ENCODE measurements at regions not wholly inside any gene's neighbourhood (a gene's known extent, or its start where the extent isn't known, plus 50 kb on each side); places are given as distances from the start of the nearest gene placed in this dataset.

- Histone ChIP-seq H3K4me2 (ENCODE audit: low read length) (no peak overlapping the region), H3K36me3 (replicated peaks; ENCODE audit: low read depth, low read length) (no peaks in the 10 kb centered on the region), H3K4me3 (ENCODE audit: low read length) (no peak overlapping the region), H3K27me3 (ENCODE audit: low read depth, low read length) (no peaks in the 10 kb centered on the region), H3K79me2 (ENCODE audit: low read length) (no peaks in the 10 kb centered on the region), H3K27ac (ENCODE audit: low read length) (no peak overlapping the region), H4K20me1 (ENCODE audit: insufficient read depth, low read length) (no peaks in the 10 kb centered on the region), H3K9ac (ENCODE audit: low read length) (no peak overlapping the region), H2AFZ (ENCODE audit: low read depth, low read length) (no peak overlapping the region), H3K9me3 (ENCODE audit: insufficient read depth, low read length) (no peaks in the 10 kb centered on the region), H3K4me1 (ENCODE audit: low read length) (no peaks in the 10 kb centered on the region)
- TF ChIP-seq EZH2phosphoT487 (IDR thresholded peaks at IDR 0.05; ENCODE audit: low read depth) = no peak
- TF ChIP-seq, protein P1, sequence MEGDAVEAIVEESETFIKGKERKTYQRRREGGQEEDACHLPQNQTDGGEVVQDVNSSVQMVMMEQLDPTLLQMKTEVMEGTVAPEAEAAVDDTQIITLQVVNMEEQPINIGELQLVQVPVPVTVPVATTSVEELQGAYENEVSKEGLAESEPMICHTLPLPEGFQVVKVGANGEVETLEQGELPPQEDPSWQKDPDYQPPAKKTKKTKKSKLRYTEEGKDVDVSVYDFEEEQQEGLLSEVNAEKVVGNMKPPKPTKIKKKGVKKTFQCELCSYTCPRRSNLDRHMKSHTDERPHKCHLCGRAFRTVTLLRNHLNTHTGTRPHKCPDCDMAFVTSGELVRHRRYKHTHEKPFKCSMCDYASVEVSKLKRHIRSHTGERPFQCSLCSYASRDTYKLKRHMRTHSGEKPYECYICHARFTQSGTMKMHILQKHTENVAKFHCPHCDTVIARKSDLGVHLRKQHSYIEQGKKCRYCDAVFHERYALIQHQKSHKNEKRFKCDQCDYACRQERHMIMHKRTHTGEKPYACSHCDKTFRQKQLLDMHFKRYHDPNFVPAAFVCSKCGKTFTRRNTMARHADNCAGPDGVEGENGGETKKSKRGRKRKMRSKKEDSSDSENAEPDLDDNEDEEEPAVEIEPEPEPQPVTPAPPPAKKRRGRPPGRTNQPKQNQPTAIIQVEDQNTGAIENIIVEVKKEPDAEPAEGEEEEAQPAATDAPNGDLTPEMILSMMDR (IDR thresholded peaks at IDR 0.05; ENCODE audit: low read depth, low read length) = no peak
Observed at GRCh38 chr7:24477398-24478136, 95.7 kb upstream of the PALS2 start.

- Histone ChIP-seq H3K9ac (ENCODE audit: low read length) (no peak overlapping the region), H3K4me1 (ENCODE audit: low read length) (no peaks in the 10 kb centered on the region), H3K27ac (ENCODE audit: low read length) (no peak overlapping the region), H3K4me2 (ENCODE audit: low read length) (no peak overlapping the region), H3K9me3 (ENCODE audit: insufficient read depth, low read length) (no peaks in the 10 kb centered on the region), H3K4me3 (ENCODE audit: low read length) (no peak overlapping the region), H3K79me2 (ENCODE audit: low read length) (no peaks in the 10 kb centered on the region), H2AFZ (ENCODE audit: low read depth, low read length) (no peak overlapping the region), H3K27me3 (ENCODE audit: low read depth, low read length) (no peaks in the 10 kb centered on the region), H4K20me1 (ENCODE audit: insufficient read depth, low read length) (no peaks in the 10 kb centered on the region), H3K36me3 (replicated peaks; ENCODE audit: low read depth, low read length) (no peaks in the 10 kb centered on the region)
- TF ChIP-seq, protein P1 (IDR thresholded peaks at IDR 0.05; ENCODE audit: low read depth, low read length) = no peak
- no peak for TF ChIP-seq EZH2phosphoT487 (IDR thresholded peaks at IDR 0.05; ENCODE audit: low read depth)
Observed at GRCh38 chr7:24478137-24478655, 95.1 kb upstream of the PALS2 start.

- Histone ChIP-seq H3K27me3 (ENCODE audit: low read depth, low read length) (no peaks in the 10 kb centered on the region), H3K27ac (ENCODE audit: low read length) (no peak overlapping the region), H3K4me1 (ENCODE audit: low read length) (no peaks in the 10 kb centered on the region), H3K9me3 (ENCODE audit: insufficient read depth, low read length) (no peaks in the 10 kb centered on the region), H3K79me2 (ENCODE audit: low read length) (no peaks in the 10 kb centered on the region), H3K36me3 (replicated peaks; ENCODE audit: low read depth, low read length) (no peaks in the 10 kb centered on the region), H3K4me2 (ENCODE audit: low read length) (no peak overlapping the region), H4K20me1 (ENCODE audit: insufficient read depth, low read length) (no peaks in the 10 kb centered on the region), H3K4me3 (ENCODE audit: low read length) (no peak overlapping the region), H2AFZ (ENCODE audit: low read depth, low read length) (no peak overlapping the region), H3K9ac (ENCODE audit: low read length) (no peak overlapping the region)
- TF ChIP-seq, protein P1 (IDR thresholded peaks at IDR 0.05; ENCODE audit: low read depth, low read length) = no peak
- no peak for TF ChIP-seq EZH2phosphoT487 (IDR thresholded peaks at IDR 0.05; ENCODE audit: low read depth)
Observed at GRCh38 chr7:24480501-24480900, 92.8 kb upstream of the PALS2 start.

DNA sequence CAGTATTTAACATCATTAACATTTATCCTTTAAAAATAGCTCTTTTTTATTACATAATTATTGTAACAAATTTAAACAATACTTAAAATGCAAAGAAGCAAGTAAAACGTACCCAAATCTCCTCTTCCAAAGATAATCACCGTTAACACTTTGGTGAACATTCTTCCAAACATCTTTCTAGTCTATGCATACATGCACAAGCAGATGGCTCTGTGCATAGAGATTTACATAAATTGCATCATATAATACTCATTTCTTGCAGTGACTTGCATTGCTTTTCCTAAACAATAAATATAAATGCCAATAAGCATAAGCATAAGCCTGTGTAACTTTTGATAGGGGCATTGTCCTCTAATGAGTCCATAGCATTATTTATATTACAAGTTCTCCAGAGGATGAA is 89.4 kb upstream of the PALS2 start:
- Histone ChIP-seq H3K79me2 (ENCODE audit: low read length) (no peaks in the 10 kb centered on the region), H3K9ac (ENCODE audit: low read length) (no peak overlapping the region), H3K4me3 (ENCODE audit: low read length) (no peak overlapping the region), H3K9me3 (ENCODE audit: insufficient read depth, low read length) (no peaks in the 10 kb centered on the region), H2AFZ (ENCODE audit: low read depth, low read length) (no peak overlapping the region), H3K36me3 (replicated peaks; ENCODE audit: low read depth, low read length) (no peaks in the 10 kb centered on the region), H4K20me1 (ENCODE audit: insufficient read depth, low read length) (no peaks in the 10 kb centered on the region), H3K4me2 (ENCODE audit: low read length) (no peak overlapping the region), H3K27me3 (ENCODE audit: low read depth, low read length) (no peaks in the 10 kb centered on the region), H3K4me1 (ENCODE audit: low read length) (0 out of 2 replicates have a peak, but pooled peaks cover 2% of the 10 kb centered on the region), H3K27ac (ENCODE audit: low read length) (no peak overlapping the region)
- no peak for TF ChIP-seq EZH2phosphoT487 (IDR thresholded peaks at IDR 0.05; ENCODE audit: low read depth)
- TF ChIP-seq, protein P1 (IDR thresholded peaks at IDR 0.05; ENCODE audit: low read depth, low read length) = no peak

Measured in OCI-LY3 (cell line).